Stimulated activated CD4-positive, alpha-beta T cell treated with anti-CD3 and anti-CD28 coated beads, TNF-alpha, amount 100 ng/mL, for 48 hours (primary cell): ENCODE measurements at regions not wholly inside any gene's neighbourhood (a gene's known extent, or its start where the extent isn't known, plus 50 kb on each side); places are given as distances from the start of the nearest gene placed in this dataset.

ENCODE experiments used
- DNase-seq, 3 donors: peaks; one replicate each; pipeline ENCODE4 v3.0.0-alpha.2; 2020; ENCODE audit warnings: low read depth in 3 of 3

GRCh38 chr12:13764748-13765147, 216.7 kb downstream of the GRIN2B start:
- no peak for DNase-seq

DNA sequence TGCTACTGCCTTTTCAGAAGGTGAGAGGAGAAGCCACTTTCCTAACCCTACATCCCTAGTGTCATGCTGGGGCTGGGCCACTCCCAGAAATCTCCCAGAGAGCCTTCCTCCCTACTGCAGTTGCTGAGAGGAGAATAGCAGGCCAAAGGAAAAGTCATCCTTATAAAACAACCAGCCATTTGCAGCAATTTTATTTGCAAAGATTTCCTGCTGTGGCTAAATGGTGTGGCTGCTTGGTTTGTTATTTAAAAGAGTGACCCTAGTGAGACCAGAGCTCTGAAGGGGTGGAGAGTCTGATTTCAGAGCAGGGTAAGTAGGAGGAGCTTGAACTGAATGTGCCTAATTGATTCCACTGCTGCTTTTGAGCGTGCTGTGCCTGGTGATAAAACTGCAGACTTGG, 232.0 kb downstream of the GRIN2B start:
- DNase-seq = no peak

DNA sequence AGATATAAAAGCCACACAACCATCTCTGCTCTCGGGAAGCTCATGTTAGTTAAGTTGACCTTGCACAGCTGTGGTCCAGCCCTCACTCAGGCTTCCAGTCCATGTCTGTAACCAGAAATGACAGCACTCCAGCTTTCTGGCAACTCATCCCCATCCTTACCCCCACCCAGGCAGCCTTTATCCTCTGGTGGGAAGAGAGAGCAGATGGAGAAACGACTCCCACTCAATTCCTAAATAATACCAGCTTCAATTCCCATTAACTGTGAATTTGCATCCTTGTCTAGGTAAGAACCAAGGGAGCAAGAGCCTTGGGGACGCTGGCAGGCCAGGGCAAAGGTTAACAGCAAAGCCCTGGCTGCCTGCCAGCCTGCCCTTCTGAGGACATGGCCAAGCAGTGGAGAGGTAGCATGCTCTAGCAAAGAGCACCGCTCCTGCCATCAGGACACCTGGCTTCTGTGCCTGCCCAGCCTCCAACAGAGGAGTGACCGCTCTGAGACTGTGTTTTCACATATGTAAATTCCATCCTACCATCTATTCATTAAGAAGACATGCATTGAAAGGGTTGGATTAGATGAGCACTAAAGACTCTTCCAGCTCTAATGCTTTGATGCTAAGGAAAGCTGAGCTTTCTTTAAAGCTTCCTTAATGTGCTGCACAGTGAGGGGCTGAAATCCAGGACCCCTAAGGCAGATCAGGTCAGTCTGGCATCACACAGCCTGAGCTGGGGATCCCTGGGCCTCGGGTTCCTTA, 236.1 kb downstream of the GRIN2B start:
- DNase-seq = no peak

DNA sequence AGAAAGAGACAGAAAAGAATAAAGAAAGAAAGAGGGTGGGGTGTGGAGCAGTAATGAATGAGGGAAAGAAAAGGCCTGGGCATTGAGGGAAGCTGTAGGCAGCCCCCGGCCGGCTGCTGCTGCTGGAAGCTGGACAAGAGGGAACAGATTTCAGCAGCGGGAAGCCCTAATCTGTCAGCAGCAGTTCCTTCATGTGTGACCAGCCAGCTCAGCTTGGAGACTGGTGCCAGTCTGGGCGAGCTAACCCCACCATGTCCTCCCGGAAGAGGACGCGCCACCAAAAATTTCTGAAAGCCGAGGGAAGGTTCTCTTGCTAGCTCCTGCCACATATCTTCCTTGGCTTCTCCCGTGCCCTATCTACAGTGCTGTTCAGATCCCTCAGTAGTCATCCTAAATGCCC, 236.8 kb downstream of the GRIN2B start:
- DNase-seq = no peak

GRCh38 chr12:13740149-13740545, 241.3 kb downstream of the GRIN2B start:
- DNase-seq = no peak

DNA sequence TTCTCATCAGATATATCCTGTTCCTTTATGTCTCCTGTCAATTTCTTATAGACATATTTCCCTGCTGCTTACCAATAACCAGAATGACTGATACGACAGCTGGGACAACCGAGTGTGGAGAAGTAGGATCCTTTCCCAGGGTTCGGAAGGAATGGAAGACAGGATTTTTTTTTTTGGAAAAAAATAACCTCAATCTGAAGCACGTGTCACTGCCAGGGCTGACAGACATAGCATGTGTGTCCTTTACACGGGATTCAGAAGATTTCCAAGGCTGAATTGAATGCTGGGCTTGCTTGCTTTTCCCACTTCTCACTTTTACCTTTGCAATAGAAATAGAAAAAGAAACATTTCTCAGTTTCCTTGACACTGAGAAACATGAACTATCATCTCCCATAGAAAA, 245.7 kb downstream of the GRIN2B start:
- no peak for DNase-seq

DNA sequence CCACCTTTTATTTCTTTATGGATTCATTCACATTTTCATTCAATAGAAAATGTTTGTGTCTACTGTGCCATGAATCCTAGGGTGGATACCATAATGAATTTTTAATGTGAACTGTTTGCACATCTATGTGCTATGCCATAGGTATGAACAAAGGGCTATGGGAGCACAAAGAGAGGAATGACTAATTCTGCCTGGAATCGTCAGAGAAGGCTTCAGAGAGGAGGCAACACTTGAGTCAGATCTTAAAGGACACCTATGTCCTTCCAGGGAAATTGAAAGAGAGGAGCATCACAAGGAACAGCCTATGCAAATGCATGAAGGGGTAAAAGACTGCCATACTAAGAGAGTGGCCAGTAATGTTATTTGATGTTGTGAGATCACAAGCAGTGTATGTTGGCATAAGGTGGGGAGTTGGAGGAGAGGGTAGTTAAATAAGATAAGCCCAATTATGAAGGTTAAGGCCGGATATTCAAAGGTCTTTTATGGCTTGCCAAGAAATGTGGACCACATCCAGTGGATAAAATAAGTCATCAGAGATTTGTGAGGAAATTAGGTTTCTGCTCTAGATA, 246.7 kb downstream of the GRIN2B start:
- no peak for DNase-seq

GRCh38 chr12:13727707-13728195, 253.7 kb downstream of the GRIN2B start:
- DNase-seq = no peak

DNA sequence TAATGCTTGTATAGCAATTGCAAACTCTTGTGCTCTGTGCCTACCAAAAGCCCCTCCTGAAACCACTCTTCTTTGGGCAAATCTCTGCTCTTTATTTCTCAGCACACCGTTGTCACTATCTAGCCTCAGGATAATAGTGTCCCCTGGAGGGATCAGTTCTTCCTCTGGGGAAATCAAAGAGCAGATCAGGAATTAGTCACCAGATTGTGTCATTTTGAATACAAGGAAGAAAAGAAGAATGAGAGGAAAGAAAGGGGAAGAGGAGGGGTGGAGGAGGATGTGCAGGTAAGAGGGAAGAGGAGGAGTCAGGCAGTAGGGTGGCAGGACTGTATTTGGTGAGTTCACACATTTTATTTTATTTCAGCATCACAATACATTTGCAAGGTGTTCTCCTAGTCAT, 256.4 kb downstream of the GRIN2B start:
- no peak for DNase-seq

- no peak for DNase-seq
Observed at GRCh38 chr12:13724136-13724535, 257.3 kb downstream of the GRIN2B start.

GRCh38 chr12:13719986-13720385, 261.4 kb downstream of the GRIN2B start:
- DNase-seq = no peak

- DNase-seq = no peak
Observed at GRCh38 chr12:13718271-13718670, 263.1 kb downstream of the GRIN2B start.

GRCh38 chr12:13716119-13716518, 265.3 kb downstream of the GRIN2B start:
- DNase-seq = no peak

- no peak for DNase-seq
Observed at GRCh38 chr12:13713556-13714410, 267.6 kb downstream of the GRIN2B start.

- no peak for DNase-seq
Observed at GRCh38 chr12:13707829-13708228, 273.6 kb downstream of the GRIN2B start.

- DNase-seq = no peak
Observed at GRCh38 chr12:13702381-13702780, 279.0 kb downstream of the GRIN2B start.

- no peak for DNase-seq
Observed at GRCh38 chr12:13701502-13701901, 279.9 kb downstream of the GRIN2B start.

GRCh38 chr12:13697973-13698372, 283.4 kb downstream of the GRIN2B start:
- no peak for DNase-seq

GRCh38 chr12:13695781-13696180, 285.6 kb downstream of the GRIN2B start:
- no peak for DNase-seq

DNA sequence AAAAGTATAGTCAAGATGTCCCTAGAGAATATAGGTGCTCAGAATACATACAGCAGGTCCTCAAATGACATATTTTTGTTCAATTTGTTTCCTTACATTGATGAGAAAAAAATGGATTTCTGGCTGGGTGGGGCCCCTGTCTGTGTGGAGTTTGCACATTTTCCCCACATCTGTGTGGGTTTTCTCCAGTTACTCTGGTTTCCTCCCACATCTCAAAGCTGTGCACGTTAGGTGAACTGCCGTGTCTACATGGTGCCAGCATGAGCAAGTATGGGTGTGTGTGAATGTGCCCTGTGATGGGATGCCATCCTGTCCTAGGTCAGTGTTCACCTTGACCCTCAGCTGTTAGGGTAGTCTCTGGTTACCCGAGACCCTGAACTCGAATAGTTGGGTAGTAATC, 289.1 kb downstream of the GRIN2B start:
- no peak for DNase-seq

DNA sequence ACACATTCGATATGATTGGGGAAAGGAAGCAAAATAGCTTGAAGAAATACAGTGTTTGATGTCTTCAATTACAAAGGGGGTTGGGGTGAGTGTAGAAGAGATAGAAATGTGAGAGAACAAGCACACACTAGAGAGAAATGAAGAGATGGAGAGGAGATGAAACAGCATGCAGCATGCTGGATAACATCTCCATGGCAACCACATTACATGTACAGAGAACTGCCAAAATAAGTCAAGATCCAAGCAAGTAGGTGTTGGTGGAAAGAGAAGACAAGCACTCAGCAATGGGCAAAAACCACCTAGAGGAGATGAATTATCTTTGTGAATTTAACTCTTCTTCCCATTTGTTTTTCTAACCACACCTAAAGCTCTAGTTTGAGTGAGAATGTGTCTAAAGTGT, 289.8 kb downstream of the GRIN2B start:
- no peak for DNase-seq

DNA sequence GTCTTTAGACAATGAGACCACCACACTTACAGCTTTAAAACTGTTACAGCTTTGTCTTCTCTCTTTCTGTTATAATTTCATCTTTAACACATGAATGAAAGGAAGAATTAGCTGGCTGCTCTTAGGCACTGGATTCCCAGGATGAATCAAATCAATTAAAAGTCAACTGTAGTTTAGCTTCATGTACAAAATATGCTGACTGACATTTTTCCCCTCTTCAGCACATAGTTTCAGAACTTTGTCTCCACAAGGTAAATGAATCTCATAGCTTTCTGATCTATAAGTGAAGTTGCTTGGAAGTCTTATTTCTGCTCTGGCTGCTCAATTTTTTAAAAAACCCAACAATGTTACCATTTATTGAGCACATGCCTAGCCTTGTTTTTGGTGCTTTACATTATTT, 293.8 kb downstream of the GRIN2B start:
- DNase-seq = no peak

GRCh38 chr12:13686260-13686659, 295.1 kb downstream of the GRIN2B start:
- DNase-seq = no peak
